B cell (primary cell): ENCODE measurements at regions not wholly inside any gene's neighbourhood (a gene's known extent, or its start where the extent isn't known, plus 50 kb on each side); places are given as distances from the start of the nearest gene placed in this dataset.

ENCODE experiments used
- ATAC-seq: fragments of 200-7000 bp; cut with Tn5 transposase; one replicate; pipeline ENCODE4 v1.10.0; 2021; ENCODE audit warnings: low read depth, mild to moderate bottlenecking, moderate number of reproducible peaks, moderate library complexity
- CTCF ChIA-PET: fragments of 350-600 bp; sonication (Branson Sonifier 250); formaldehyde crosslinking; loops from one replicate; lab custom pipeline; 2021; ENCODE audit warnings: antibody characterized with exemption, inconsistent platforms; lab: Charles Lee
- POLR2A ChIA-PET: fragments of 350-600 bp; sonication (Branson Sonifier 250); formaldehyde crosslinking; loops from one replicate; lab custom pipeline; 2021; ENCODE audit warnings: antibody characterized with exemption; lab: Charles Lee
- DNase-seq: peaks from one replicate; pipeline ENCODE4 v3.0.0; 2013
- H2AFZ ChIP-seq: 2 replicates; pipeline ENCODE4 v1.6.1; 2012; ENCODE audit warnings: mild to moderate bottlenecking, low read depth, low read length; ENCODE audit not compliant: insufficient read depth, poor library complexity, severe bottlenecking
- H3K27ac ChIP-seq, 2 donors: 1 replicate in 1 of 2; 2 replicates in 1 of 2; pipeline ENCODE4 v1.5.1; 2012 to 2013; ENCODE audit warnings: low read length in 2 of 2, mild to moderate bottlenecking in 2 of 2, moderate library complexity in 1 of 2
- H3K27me3 ChIP-seq, 4 experiments: fragments of 200-600 bp in 1 of 4; sonication (generic) in 1 of 4; replicated peaks in 1 of 4; 1 replicate in 2 of 4; 2 replicates in 2 of 4; pipeline versions ENCODE4 v1.6.1 to v1.7.0; 2013 to 2016; ENCODE audit warnings: low read length in 3 of 4, mild to moderate bottlenecking in 2 of 4, mixed read lengths in 1 of 4, moderate library complexity in 1 of 4; ENCODE audit not compliant: insufficient read depth in 4 of 4, control insufficient read depth in 3 of 4; ENCODE audit errors: control extremely low read depth in 1 of 4
- H3K36me3 ChIP-seq, 2 experiments: replicated peaks in 1 of 2; 1 replicate in 1 of 2; 2 replicates in 1 of 2; pipeline versions ENCODE4 v1.6.1 to v1.7.1; 2013; ENCODE audit warnings: low read length in 1 of 2; ENCODE audit not compliant: insufficient read depth in 2 of 2, control insufficient read depth in 1 of 2; ENCODE audit errors: control extremely low read depth in 1 of 2, extremely low read depth in 1 of 2
- H3K4me1 ChIP-seq, 2 donors: fragments of 200-600 bp in 1 of 2; sonication (generic) in 1 of 2; 1 replicate in 1 of 2; 2 replicates in 1 of 2; pipeline versions ENCODE4 v1.5.1 to v1.6.1; 2013 to 2017; ENCODE audit warnings: low read length in 2 of 2; ENCODE audit not compliant: control insufficient read depth in 2 of 2, insufficient read depth in 2 of 2
- H3K4me2 ChIP-seq: replicated peaks from 2 replicates; pipeline ENCODE3; 2012; ENCODE audit warnings: mild to moderate bottlenecking, low read depth, low read length; ENCODE audit not compliant: poor library complexity, severe bottlenecking
- H3K4me3 ChIP-seq, 5 experiments: fragments of 200-600 bp in 1 of 5; sonication (generic) in 1 of 5; 1 replicate in 3 of 5; 2 replicates in 2 of 5; pipeline versions ENCODE4 v1.5.1 to v1.7.0; 2011 to 2016; ENCODE audit warnings: low read length in 4 of 5, mild to moderate bottlenecking in 4 of 5, low read depth in 2 of 5, control low read depth in 1 of 5, moderate library complexity in 1 of 5; ENCODE audit not compliant: insufficient read depth in 1 of 5; ENCODE audit errors: control extremely low read depth in 1 of 5, extremely low read depth in 1 of 5
- H3K79me2 ChIP-seq: fragments of 200-600 bp; sonication (generic); one replicate; pipeline ENCODE4 v1.6.0; 2016; ENCODE audit warnings: low read length; ENCODE audit not compliant: control insufficient read depth, insufficient read depth
- H3K9ac ChIP-seq: fragments of 200-600 bp; sonication (generic); 2 replicates; pipeline ENCODE4 v1.6.1; 2017; ENCODE audit warnings: mild to moderate bottlenecking, low read length, moderate library complexity
- H3K9me3 ChIP-seq, 3 donors: one replicate each; pipeline versions ENCODE4 v1.6.1 to v1.7.1; 2013; ENCODE audit warnings: low read length in 2 of 3; ENCODE audit not compliant: control insufficient read depth in 2 of 3, insufficient read depth in 1 of 3; ENCODE audit errors: control extremely low read depth in 1 of 3
- H4K20me1 ChIP-seq: 2 replicates; pipeline ENCODE4 v1.6.0; 2012; ENCODE audit warnings: mild to moderate bottlenecking, low read length; ENCODE audit not compliant: insufficient read depth, control insufficient read depth, poor library complexity, severe bottlenecking
- H3K27ac Mint-ChIP-seq: one replicate; pipeline ENCODE4 v1.8.0; 2021; ENCODE audit warnings: mixed read lengths
- H3K27me3 Mint-ChIP-seq: one replicate; pipeline ENCODE4 v1.8.0; 2021; ENCODE audit warnings: mixed read lengths
- H3K4me1 Mint-ChIP-seq: one replicate; pipeline ENCODE4 v1.8.0; 2021; ENCODE audit warnings: mixed read lengths
- H3K4me3 Mint-ChIP-seq: one replicate; pipeline ENCODE4 v1.8.0; 2021; ENCODE audit warnings: mixed read lengths
- H3K9me3 Mint-ChIP-seq: one replicate; pipeline ENCODE4 v1.8.0; 2022; ENCODE audit warnings: mixed read lengths; ENCODE audit not compliant: insufficient read depth
- CTCF ChIP-seq: fragments of 200-600 bp; IDR thresholded peaks from one replicate; pipeline ENCODE4 v1.8.0; 2022; ENCODE audit warnings: antibody characterized with exemption, mild to moderate bottlenecking
- EZH2 ChIP-seq: IDR thresholded peaks from 2 replicates; pipeline ENCODE4 v1.6.1; 2012; ENCODE audit warnings: borderline replicate concordance, low read depth, mild to moderate bottlenecking, moderate library complexity, low read length; ENCODE audit not compliant: insufficient read depth, poor library complexity, severe bottlenecking
- WGBS: methylation state at CpG from one replicate; pipeline ENCODE4 v1.1.5; 2013; ENCODE audit warnings: missing lambda C conversion rate; ENCODE audit not compliant: insufficient coverage; 5-methylcytosine and 5-hydroxymethylcytosine counted together
- intact Hi-C: fragments of 100-400 bp; cut with micrococcal nuclease; formaldehyde crosslinking; loops from one replicate; pipeline ENCODE4 v1.10.0; 2022

GRCh38 chr11:122176651-122177050 is 60.6 kb upstream of the BLID start:
- Histone ChIP-seq H3K4me2 (no peak overlapping the region), H3K36me3 (no peaks in the 10 kb centered on the region), H3K4me3 (no peak overlapping the region), H2AFZ (no peak overlapping the region), H3K9me3 (no peaks in the 10 kb centered on the region), H3K9ac (no peak overlapping the region), H3K79me2 (no peaks in the 10 kb centered on the region), H3K27me3 (no peaks in the 10 kb centered on the region), H3K27ac (no peak overlapping the region), H3K4me1 (no peaks in the 10 kb centered on the region), H4K20me1 (no peaks in the 10 kb centered on the region)
- no peak for ATAC-seq
- Mint-ChIP-seq H3K4me3 (no peak overlapping the region), H3K4me1 (no peaks in the 10 kb centered on the region), H3K27me3 (no peaks in the 10 kb centered on the region), H3K27ac (no peak overlapping the region), H3K9me3 (no peaks in the 10 kb centered on the region)
- CTCF ChIA-PET, result no interaction called here
- POLR2A ChIA-PET, result no interaction called here
- intact Hi-C loops, result no loop called here
- 92% methylated on average over 2 of the region's 3 CpGs for WGBS
- no peak for TF ChIP-seq CTCF
- no peak for TF ChIP-seq EZH2
- DNase-seq, result no peak

GRCh38 chr11:122175306-122175705 is 59.3 kb upstream of the BLID start:
- intact Hi-C loops, result no loop called here
- no peak for ATAC-seq

More at GRCh38 chr11:122175306-122175705, 59.3 kb upstream of the BLID start:
- Mint-ChIP-seq H3K27me3 (no peaks in the 10 kb centered on the region), H3K9me3 (no peaks in the 10 kb centered on the region), H3K4me3 (no peak overlapping the region), H3K27ac (no peak overlapping the region), H3K4me1 (no peaks in the 10 kb centered on the region)
- no peak overlapping the region for H3K27ac ChIP-seq
- POLR2A ChIA-PET, result no interaction called here
- H3K79me2 ChIP-seq, result no peaks in the 10 kb centered on the region
- no peaks in the 10 kb centered on the region for H3K36me3 ChIP-seq
- no peak overlapping the region for H3K4me2 ChIP-seq
- no CpG with 5 or more reads among the region's 3 CpGs for WGBS
- H3K27me3 ChIP-seq, result no peaks in the 10 kb centered on the region
- H3K9me3 ChIP-seq, result no peaks in the 10 kb centered on the region
- no peak for DNase-seq
- H3K9ac ChIP-seq, result no peak overlapping the region
- no peak overlapping the region for H3K4me3 ChIP-seq
- H4K20me1 ChIP-seq, result no peaks in the 10 kb centered on the region
- H3K4me1 ChIP-seq, result no peaks in the 10 kb centered on the region
- no peak for TF ChIP-seq CTCF
- TF ChIP-seq EZH2, result no peak
- CTCF ChIA-PET, result no interaction called here
- no peak overlapping the region for H2AFZ ChIP-seq
